Esophagus muscularis mucosa (tissue), 4 donors: ENCODE measurements at regions not wholly inside any gene's neighbourhood (a gene's known extent, or its start where the extent isn't known, plus 50 kb on each side); places are given as distances from the start of the nearest gene placed in this dataset.

Experiments used
- CTCF ChIP-seq, 3 experiments: fragments of 200-600 bp in 2 of 3; fragments of 450-650 bp in 1 of 3; sonication (generic) in 2 of 3; IDR thresholded peaks; one replicate each; pipeline ENCODE4 v1.5.1; 2017 to 2019; ENCODE audit warnings: antibody characterized with exemption in 3 of 3, mild to moderate bottlenecking in 2 of 3, moderate library complexity in 1 of 3
- EP300 ChIP-seq: sonication (generic); formaldehyde crosslinking; IDR thresholded peaks from one replicate; pipeline ENCODE4 v1.6.1; 2017; ENCODE audit warnings: antibody characterized with exemption
- POLR2A ChIP-seq: fragments of 450-650 bp; IDR thresholded peaks from one replicate; pipeline ENCODE4 v1.6.1; 2017; ENCODE audit warnings: antibody characterized with exemption, moderate library complexity, mild to moderate bottlenecking, low read depth
- POLR2AphosphoS5 ChIP-seq, 2 donors: sonication (generic); formaldehyde crosslinking; IDR thresholded peaks; one replicate each; pipeline ENCODE4 v1.6.1; 2017; ENCODE audit warnings: antibody characterized with exemption in 2 of 2

DNA sequence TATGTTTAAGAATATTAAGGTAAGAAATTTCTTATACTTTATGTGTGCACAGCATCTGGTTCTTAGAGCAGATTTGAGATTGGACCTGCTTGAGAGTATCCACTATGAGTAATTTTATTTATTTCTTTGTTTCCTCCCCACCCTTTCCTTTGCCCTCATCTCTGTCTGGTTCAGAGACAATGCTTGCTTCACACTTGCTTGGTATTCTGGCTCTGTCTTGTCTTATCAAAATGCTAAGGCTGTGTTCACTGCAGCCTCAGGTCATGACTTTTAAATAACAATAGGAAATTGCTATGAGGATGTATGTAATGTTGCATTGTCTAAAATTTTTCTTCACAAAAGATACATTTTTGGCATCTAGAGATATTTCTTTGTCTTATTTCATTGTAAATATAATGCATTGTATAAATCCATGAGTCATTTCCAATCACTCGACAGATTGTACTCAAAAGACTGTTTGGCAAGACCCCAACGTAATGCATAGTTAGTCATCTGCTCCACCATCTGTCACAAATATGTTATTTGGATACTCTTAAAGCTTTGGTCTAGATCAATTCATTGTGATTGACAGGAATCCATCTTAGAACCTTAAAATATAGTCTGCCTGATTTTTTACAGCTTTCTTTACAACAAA is 395.7 kb downstream of the AASDHPPT start:
- TF ChIP-seq POLR2A (no peak), CTCF (IDR thresholded peaks at IDR 0.05) (no peak), EP300 (no peak), POLR2AphosphoS5 (IDR thresholded peaks at IDR 0.05) (no peak)
